Heart right ventricle (tissue), 16 donors: ENCODE measurements at regions not wholly inside any gene's neighbourhood (a gene's known extent, or its start where the extent isn't known, plus 50 kb on each side); places are given as distances from the start of the nearest gene placed in this dataset.

Source experiments
- ATAC-seq, 8 donors: fragments of 200-7000 bp; cut with Tn5 transposase; one replicate each; pipeline ENCODE4 v1.9.1; 2020; ENCODE audit warnings: mild to moderate bottlenecking in 8 of 8, moderate library complexity in 8 of 8, moderate number of reproducible peaks in 1 of 8
- DNase-seq, 2 donors: peaks; one replicate each; pipeline ENCODE4 v3.0.0-alpha.2; 2020
- H3K27ac ChIP-seq, 10 donors: fragments of 200-600 bp; sonication (generic) in 2 of 10; one replicate each; pipeline versions ENCODE4 v1.5.0 to v1.8.0; 2020 to 2022; ENCODE audit warnings: mild to moderate bottlenecking in 3 of 10
- H3K27me3 ChIP-seq, 7 donors: fragments of 200-600 bp; one replicate each; pipeline ENCODE4 v1.8.0; 2021 to 2022; ENCODE audit warnings: mild to moderate bottlenecking in 2 of 7
- H3K36me3 ChIP-seq, 9 donors: fragments of 200-600 bp; sonication (generic) in 1 of 9; one replicate each; pipeline versions ENCODE4 v1.5.0 to v1.8.0; 2020 to 2022; ENCODE audit warnings: mild to moderate bottlenecking in 2 of 9
- H3K4me1 ChIP-seq, 9 donors: fragments of 200-600 bp; sonication (generic) in 1 of 9; one replicate each; pipeline versions ENCODE4 v1.5.0 to v1.8.0; 2020 to 2022; ENCODE audit warnings: mild to moderate bottlenecking in 4 of 9
- H3K4me3 ChIP-seq, 10 donors: fragments of 200-600 bp; sonication (generic) in 2 of 10; one replicate each; pipeline versions ENCODE4 v1.5.0 to v1.8.0; 2020 to 2022; ENCODE audit warnings: mild to moderate bottlenecking in 7 of 10, moderate library complexity in 2 of 10
- H3K9me3 ChIP-seq, 11 donors: fragments of 200-600 bp in 10 of 11; sonication (generic) in 2 of 11; one replicate each; pipeline versions ENCODE4 v1.5.0 to v1.8.0; 2013 to 2022; ENCODE audit warnings: mild to moderate bottlenecking in 2 of 11, control low read depth in 1 of 11, moderate library complexity in 1 of 11
- WGBS, 2 donors: extraction: QIAGEN DNeasy Blood & Tissue Kit; methylation state at CpG; one replicate each; pipeline ENCODE4 v1.1.7; 2013; ENCODE audit warnings: inconsistent platforms in 1 of 2; 5-methylcytosine and 5-hydroxymethylcytosine counted together
- intact Hi-C, 10 donors: fragments of 100-400 bp; cut with DNase I; formaldehyde crosslinking; loops; one replicate each; pipeline versions ENCODE4 v1.11.1 to v1.14.2; 2022
- TF ChIP-seq, protein P1 (sequence below), 9 donors: fragments of 200-600 bp; sonication (generic) in 2 of 9; IDR thresholded peaks; one replicate each; pipeline versions ENCODE4 v1.5.0 to v1.8.0; 2021 to 2022; ENCODE audit warnings: antibody characterized with exemption in 9 of 9, mild to moderate bottlenecking in 5 of 9, moderate library complexity in 1 of 9
- donor health status: Arrhythmogenic right ventricular cardiomyopathy.
- donor health status: ischemic (EF 13 %, LVEDD 7.1; RV severe dilation, severe dysfunction).
- donor health status: healthy with polysubstance abuse.
- donor health status: DM: no; HTN: yes; CAD: no.
- donor health status: DM: no; HTN: no; CAD: no.
- donor health status: ischemic (EF 25% LVEDD 6.9; RV normal size, moderate dysfunction).
- donor health status: ischemic (EF 25% LVEDD 5.7; RV mildly dilated, moderate dysfunction).
- donor health status: healthy.
- donor health status: DM: yes; HTN: yes; CAD: no.
- donor health status: Ischemic cardiomyopathy.
- donor health status: ischemic (EF 35%, LVEDD 5.7; RV mildly dilated, moderate dysfunction).
- donor health status: nonischemic (EF 11% LVEDD 7.7; RV severe dilation, severe dysfunction).
- donor health status: DM: yes; HTN: yes; CAD: no.
- donor health status: PGD.
- donor health status: ischemic (EF 29% LVEDD 5.4; RV normal size, mild dysfunction).
- donor health status: nonischemic (EF 23%, LVEDD 6.1; RV moderate dilation, normal function).

GRCh38 chr4:36426741-36427140 lies 145.3 kb downstream of the DTHD1 start:
- H3K36me3 ChIP-seq = no peaks in the 10 kb centered on the region
- ATAC-seq = no peak
- no peak overlapping the region for H3K4me3 ChIP-seq
- H3K4me1 ChIP-seq = no peaks in the 10 kb centered on the region
- H3K27ac ChIP-seq = no peak overlapping the region
- no peak for DNase-seq
- WGBS, 2 donors = 75 to 77% methylated on average over 5 of the region's 5 CpGs
- H3K27me3 ChIP-seq = no peaks in the 10 kb centered on the region
- intact Hi-C loops = no loop called here
- TF ChIP-seq, protein P1, sequence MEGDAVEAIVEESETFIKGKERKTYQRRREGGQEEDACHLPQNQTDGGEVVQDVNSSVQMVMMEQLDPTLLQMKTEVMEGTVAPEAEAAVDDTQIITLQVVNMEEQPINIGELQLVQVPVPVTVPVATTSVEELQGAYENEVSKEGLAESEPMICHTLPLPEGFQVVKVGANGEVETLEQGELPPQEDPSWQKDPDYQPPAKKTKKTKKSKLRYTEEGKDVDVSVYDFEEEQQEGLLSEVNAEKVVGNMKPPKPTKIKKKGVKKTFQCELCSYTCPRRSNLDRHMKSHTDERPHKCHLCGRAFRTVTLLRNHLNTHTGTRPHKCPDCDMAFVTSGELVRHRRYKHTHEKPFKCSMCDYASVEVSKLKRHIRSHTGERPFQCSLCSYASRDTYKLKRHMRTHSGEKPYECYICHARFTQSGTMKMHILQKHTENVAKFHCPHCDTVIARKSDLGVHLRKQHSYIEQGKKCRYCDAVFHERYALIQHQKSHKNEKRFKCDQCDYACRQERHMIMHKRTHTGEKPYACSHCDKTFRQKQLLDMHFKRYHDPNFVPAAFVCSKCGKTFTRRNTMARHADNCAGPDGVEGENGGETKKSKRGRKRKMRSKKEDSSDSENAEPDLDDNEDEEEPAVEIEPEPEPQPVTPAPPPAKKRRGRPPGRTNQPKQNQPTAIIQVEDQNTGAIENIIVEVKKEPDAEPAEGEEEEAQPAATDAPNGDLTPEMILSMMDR (IDR thresholded peaks at IDR 0.05) = no peak
- H3K9me3 ChIP-seq = no peaks in the 10 kb centered on the region

DNA sequence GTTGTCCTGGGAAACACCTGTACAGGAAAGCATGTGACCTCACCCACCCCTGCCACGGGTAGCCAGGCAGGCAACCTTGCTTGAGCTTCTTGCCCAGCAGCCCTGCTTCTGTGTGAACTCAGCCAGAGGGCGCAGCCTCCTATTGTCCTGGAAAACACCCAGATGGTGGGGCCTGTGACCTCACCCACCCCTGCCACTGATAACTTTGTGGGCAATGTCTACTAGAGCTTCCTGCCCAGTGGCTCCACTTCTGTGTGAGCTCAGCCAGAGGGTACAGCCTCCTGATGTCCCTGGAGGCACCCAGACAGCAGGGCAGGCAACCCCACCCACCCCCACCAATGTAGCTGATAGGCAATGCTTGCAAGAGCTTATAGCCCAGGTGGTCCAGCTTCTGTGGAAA lies 146.3 kb downstream of the DTHD1 start:
- no peaks in the 10 kb centered on the region for H3K27me3 ChIP-seq
- no peak overlapping the region for H3K4me3 ChIP-seq
- no peak for DNase-seq
- peaks cover 0 to 2% (median 0%) of the 10 kb centered on the region in 11 donors for H3K9me3 ChIP-seq
- no peaks in the 10 kb centered on the region for H3K4me1 ChIP-seq
- intact Hi-C loops = no loop called here
- H3K27ac ChIP-seq = no peak overlapping the region
- no peak for ATAC-seq
- no peaks in the 10 kb centered on the region for H3K36me3 ChIP-seq
- 62 to 65% methylated on average over 2 of the region's 2 CpGs for WGBS, 2 donors
- TF ChIP-seq, protein P1 (IDR thresholded peaks at IDR 0.05) = no peak

DNA sequence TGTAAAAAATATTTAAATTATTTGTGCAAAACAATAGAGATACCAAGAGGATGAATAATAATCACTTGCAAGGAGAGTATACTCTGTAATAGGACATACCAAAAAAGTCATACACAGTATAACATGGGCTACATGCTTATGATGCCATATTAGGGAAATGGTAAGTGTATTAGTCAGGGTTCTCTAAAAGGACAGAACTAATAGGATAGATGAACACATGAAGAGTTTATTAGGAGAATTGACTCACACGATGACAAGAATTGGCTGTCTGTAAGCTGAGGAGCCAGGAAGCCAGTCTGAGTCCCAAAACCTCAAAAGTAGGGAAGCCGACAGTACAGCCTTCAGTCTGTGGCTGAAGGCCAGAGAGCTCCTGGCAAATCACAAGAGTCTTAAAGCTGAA lies 151.2 kb downstream of the DTHD1 start:
- H3K36me3 ChIP-seq = no peaks in the 10 kb centered on the region
- 71% methylated on average over 2 of the region's 2 CpGs for WGBS, 2 donors
- no peaks in the 10 kb centered on the region for H3K27me3 ChIP-seq
- no peak overlapping the region for H3K27ac ChIP-seq
- H3K4me3 ChIP-seq = no peak overlapping the region
- no peaks in the 10 kb centered on the region for H3K4me1 ChIP-seq
- intact Hi-C loops = no loop called here
- TF ChIP-seq, protein P1 (IDR thresholded peaks at IDR 0.05) = no peak
- ATAC-seq (no peak), DNase-seq (no peak)
- peaks cover 0 to 34% (median 0%) of the 10 kb centered on the region in 11 donors for H3K9me3 ChIP-seq

GRCh38 chr4:36439556-36439955 lies 158.1 kb downstream of the DTHD1 start:
- ATAC-seq = no peak
- intact Hi-C loops = no loop called here
- 64 to 68% methylated on average over 4 of the region's 4 CpGs for WGBS, 2 donors

More at GRCh38 chr4:36439556-36439955, 158.1 kb downstream of the DTHD1 start:
- TF ChIP-seq, protein P1 (IDR thresholded peaks at IDR 0.05) = no peak
- no peak overlapping the region for H3K4me3 ChIP-seq
- no peaks in the 10 kb centered on the region for H3K36me3 ChIP-seq
- H3K9me3 ChIP-seq = peaks cover 0 to 35% (median 0%) of the 10 kb centered on the region in 11 donors
- no peaks in the 10 kb centered on the region for H3K4me1 ChIP-seq
- DNase-seq = no peak
- H3K27ac ChIP-seq = no peak overlapping the region
- no peaks in the 10 kb centered on the region for H3K27me3 ChIP-seq
